ENCODE measurements at regions not wholly inside any gene's neighbourhood (a gene's known extent, or its start where the extent isn't known, plus 50 kb on each side); places are given as distances from the start of the nearest gene placed in this dataset.
"Not testable (repeated sequence)": the region's sequence is repeated elsewhere in the genome, so short reads cannot be mapped to it uniquely, and the experiment has no call there.

GRCh38 chr6:14542670-14543366, 425.2 kb downstream of the CD83 start:
- peak; percentile 84 for DNase-seq

- DNase-seq: peak; percentile 60
Measured at GRCh38 chr6:14543971-14544585, 426.5 kb downstream of the CD83 start.

- peak; percentile 95 for DNase-seq
Measured at GRCh38 chr6:14544666-14545065, 427.1 kb downstream of the CD83 start.

GRCh38 chr6:14545496-14545895, 427.9 kb downstream of the CD83 start:
- peak; percentile 14 for DNase-seq

GRCh38 chr6:14546036-14546435, 428.5 kb downstream of the CD83 start:
- DNase-seq: peak; percentile 16

GRCh38 chr6:14547284-14547998, 429.9 kb downstream of the CD83 start:
- DNase-seq: peak; percentile 24

GRCh38 chr6:14549304-14549770, 431.8 kb downstream of the CD83 start:
- DNase-seq: peak; percentile 99

- no peak for DNase-seq
Measured at GRCh38 chr6:14549871-14550270, 432.3 kb downstream of the CD83 start.

GRCh38 chr6:14550410-14550809, 432.8 kb downstream of the CD83 start:
- peak; percentile 26 for DNase-seq

GRCh38 chr6:14550822-14551221, 433.2 kb downstream of the CD83 start:
- peak; percentile 44 for DNase-seq

GRCh38 chr6:14551601-14552000, 434.0 kb downstream of the CD83 start:
- not testable (repeated sequence) for DNase-seq

GRCh38 chr6:14552891-14553290, 435.3 kb downstream of the CD83 start:
- DNase-seq: no peak

GRCh38 chr6:14553515-14553914, 435.9 kb downstream of the CD83 start:
- no peak for DNase-seq

GRCh38 chr6:14555804-14556203, 438.2 kb downstream of the CD83 start:
- no peak for DNase-seq

- DNase-seq: peak; percentile 62
Measured at GRCh38 chr6:14559746-14560536, 442.4 kb downstream of the CD83 start.

- DNase-seq: not testable (repeated sequence)
Measured at GRCh38 chr6:14561563-14561962, 444.0 kb downstream of the CD83 start.

GRCh38 chr6:14567842-14568241, 450.3 kb downstream of the CD83 start:
- no peak for DNase-seq

- DNase-seq: no peak
Measured at GRCh38 chr6:14569394-14569793, 451.8 kb downstream of the CD83 start.

- DNase-seq: not testable (repeated sequence)
Measured at GRCh38 chr6:14569874-14570273, 452.3 kb downstream of the CD83 start.

GRCh38 chr6:14571001-14571400, 453.4 kb downstream of the CD83 start:
- DNase-seq: no peak

- no peak for DNase-seq
Measured at GRCh38 chr6:14571746-14572145, 454.2 kb downstream of the CD83 start.

- DNase-seq: no peak
Measured at GRCh38 chr6:14573267-14573666, 455.7 kb downstream of the CD83 start.

GRCh38 chr6:14573703-14574290, 456.2 kb downstream of the CD83 start:
- peak; percentile 93 for DNase-seq

Data from NCI-H69 (cell line).